ENCODE measurements at regions not wholly inside any gene's neighbourhood (a gene's known extent, or its start where the extent isn't known, plus 50 kb on each side); places are given as distances from the start of the nearest gene placed in this dataset.

DNA sequence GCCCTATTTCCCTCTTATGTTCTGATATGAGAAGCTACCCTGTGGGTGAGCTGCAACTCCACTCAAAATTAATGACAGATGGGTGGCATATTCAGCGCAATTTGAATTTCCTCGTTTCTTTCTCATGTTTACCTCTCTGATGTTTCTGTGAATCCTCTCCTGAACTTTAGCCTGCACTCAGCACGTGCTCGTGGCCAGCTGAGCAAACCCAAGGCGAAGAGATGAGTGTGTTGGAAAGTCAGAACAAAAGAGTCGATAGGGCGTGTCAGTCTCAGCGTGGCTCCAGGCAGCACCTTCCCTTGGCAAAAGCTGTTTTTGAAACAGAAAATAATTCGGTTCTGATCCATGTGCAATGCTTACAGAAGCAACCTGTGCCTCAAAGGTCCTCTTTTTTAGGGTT lies 226.1 kb upstream of the GMDS start:
- Histone ChIP-seq H3K27ac (no peak overlapping the region), H3K36me3 (no peaks in the 10 kb centered on the region), H3K9me3 (no peaks in the 10 kb centered on the region), H3K4me3 (no peak overlapping the region), H3K27me3 (replicated peaks; ENCODE audit: insufficient read depth) (no peaks in the 10 kb centered on the region), H3K4me1 (ENCODE audit: control insufficient read depth in 1 of 2, low read depth in 2 of 2) (peaks cover 5 to 10% of the 10 kb centered on the region in 2 donors)
- TF ChIP-seq, protein P1, sequence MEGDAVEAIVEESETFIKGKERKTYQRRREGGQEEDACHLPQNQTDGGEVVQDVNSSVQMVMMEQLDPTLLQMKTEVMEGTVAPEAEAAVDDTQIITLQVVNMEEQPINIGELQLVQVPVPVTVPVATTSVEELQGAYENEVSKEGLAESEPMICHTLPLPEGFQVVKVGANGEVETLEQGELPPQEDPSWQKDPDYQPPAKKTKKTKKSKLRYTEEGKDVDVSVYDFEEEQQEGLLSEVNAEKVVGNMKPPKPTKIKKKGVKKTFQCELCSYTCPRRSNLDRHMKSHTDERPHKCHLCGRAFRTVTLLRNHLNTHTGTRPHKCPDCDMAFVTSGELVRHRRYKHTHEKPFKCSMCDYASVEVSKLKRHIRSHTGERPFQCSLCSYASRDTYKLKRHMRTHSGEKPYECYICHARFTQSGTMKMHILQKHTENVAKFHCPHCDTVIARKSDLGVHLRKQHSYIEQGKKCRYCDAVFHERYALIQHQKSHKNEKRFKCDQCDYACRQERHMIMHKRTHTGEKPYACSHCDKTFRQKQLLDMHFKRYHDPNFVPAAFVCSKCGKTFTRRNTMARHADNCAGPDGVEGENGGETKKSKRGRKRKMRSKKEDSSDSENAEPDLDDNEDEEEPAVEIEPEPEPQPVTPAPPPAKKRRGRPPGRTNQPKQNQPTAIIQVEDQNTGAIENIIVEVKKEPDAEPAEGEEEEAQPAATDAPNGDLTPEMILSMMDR (IDR thresholded peaks at IDR 0.05) = no peak
- ATAC-seq (ENCODE audit: insufficient number of reproducible peaks, low FRiP score, low read depth) (no peak), DNase-seq (ENCODE audit: low spot score) (no peak)

DNA sequence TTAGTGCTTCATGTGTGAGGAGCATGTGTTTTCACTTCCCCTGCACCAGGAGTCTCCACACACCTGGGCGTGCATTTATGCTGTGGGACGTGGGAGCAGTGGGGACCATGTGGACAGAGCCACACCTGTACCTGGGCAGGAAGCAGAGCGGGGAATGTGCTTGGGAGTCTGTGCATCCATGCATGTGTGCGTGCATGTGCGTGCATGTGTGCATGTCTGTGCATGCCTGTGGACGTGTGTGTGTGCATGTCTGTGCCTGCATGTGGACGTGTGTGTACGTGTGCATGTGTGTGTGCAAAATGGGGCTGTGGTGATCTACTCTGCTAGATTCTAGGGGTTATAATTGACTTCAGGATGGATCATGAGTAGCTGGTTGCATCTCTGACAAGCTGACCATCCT lies 224.0 kb upstream of the GMDS start:
- Histone ChIP-seq H3K9me3 (no peaks in the 10 kb centered on the region), H3K27me3 (replicated peaks; ENCODE audit: insufficient read depth) (no peaks in the 10 kb centered on the region), H3K27ac (no peak overlapping the region), H3K4me1 (ENCODE audit: control insufficient read depth in 1 of 2, low read depth in 2 of 2) (peaks cover 5 to 10% of the 10 kb centered on the region in 2 donors), H3K4me3 (no peak overlapping the region), H3K36me3 (no peaks in the 10 kb centered on the region)
- DNase-seq (ENCODE audit: low spot score) = no peak
- TF ChIP-seq, protein P1 (IDR thresholded peaks at IDR 0.05) = no peak
- no peak for ATAC-seq (ENCODE audit: insufficient number of reproducible peaks, low FRiP score, low read depth)

DNA sequence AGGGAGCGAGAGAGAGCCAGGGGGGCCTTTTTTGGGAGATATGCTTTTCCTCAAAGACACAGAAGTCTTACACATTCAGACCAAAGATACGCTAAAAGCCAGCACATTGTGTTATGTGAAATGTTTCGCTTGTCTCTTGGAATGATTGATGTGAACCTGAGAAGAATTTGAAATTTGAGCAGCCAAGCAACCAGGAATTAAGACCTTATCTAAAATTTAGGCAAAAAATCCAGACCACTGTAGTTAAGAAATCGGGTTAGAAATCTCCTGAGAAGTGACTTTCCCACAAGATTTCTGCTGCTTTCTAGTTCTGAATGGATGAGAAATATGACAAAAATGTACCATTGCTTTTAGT lies 223.2 kb upstream of the GMDS start:
- H3K4me3 ChIP-seq = no peak overlapping the region
- H3K27ac ChIP-seq = no peak overlapping the region
- H3K4me1 ChIP-seq (ENCODE audit: control insufficient read depth in 1 of 2, low read depth in 2 of 2) = peaks cover 5 to 10% of the 10 kb centered on the region in 2 donors
- no peak for DNase-seq (ENCODE audit: low spot score)
- no peaks in the 10 kb centered on the region for H3K27me3 ChIP-seq (replicated peaks; ENCODE audit: insufficient read depth)
- H3K9me3 ChIP-seq = no peaks in the 10 kb centered on the region
- no peaks in the 10 kb centered on the region for H3K36me3 ChIP-seq
- TF ChIP-seq, protein P1 (IDR thresholded peaks at IDR 0.05) = no peak
- no peak for ATAC-seq (ENCODE audit: insufficient number of reproducible peaks, low FRiP score, low read depth)

DNA sequence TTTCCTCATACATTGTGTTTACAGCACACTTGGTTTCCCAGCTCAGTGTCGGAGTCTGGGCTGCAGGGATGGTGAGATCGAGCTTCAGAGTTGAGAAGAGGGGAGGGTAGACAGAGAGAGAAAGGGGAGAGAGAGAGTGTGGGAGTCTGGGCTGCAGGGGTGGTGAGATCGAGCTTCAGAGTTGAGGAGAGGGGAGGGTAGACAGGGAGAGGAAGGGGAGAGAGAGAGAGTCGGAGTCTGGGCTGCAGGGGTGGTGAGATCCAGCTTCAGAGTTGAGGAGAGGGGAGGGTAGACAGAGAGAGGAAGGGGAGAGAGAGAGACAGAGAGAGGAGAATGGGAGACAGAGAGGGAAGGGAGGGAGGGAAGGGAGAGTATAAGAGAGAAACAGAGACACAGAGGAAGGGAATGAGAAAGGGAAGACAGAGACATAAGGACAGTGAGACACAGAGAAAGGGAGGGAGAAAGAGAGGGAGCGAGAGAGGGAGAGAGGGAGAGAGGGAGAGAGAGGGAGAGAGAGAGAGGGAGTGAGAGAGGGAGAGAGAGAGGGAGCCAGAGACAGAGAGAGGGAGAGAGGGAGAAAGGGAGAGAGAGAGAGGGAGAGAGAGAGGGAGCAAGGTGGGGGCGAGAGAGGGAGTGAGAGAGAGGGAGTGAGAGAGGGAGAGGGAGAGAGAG lies 222.7 kb upstream of the GMDS start:
- H3K27ac ChIP-seq = no peak overlapping the region
- no peak overlapping the region for H3K4me3 ChIP-seq
- H3K4me1 ChIP-seq (ENCODE audit: control insufficient read depth in 1 of 2, low read depth in 2 of 2) = peaks cover 5 to 10% of the 10 kb centered on the region in 2 donors
- no peak for DNase-seq (ENCODE audit: low spot score)
- TF ChIP-seq, protein P1 (IDR thresholded peaks at IDR 0.05) = no peak
- H3K9me3 ChIP-seq = no peaks in the 10 kb centered on the region
- no peaks in the 10 kb centered on the region for H3K36me3 ChIP-seq
- ATAC-seq (ENCODE audit: insufficient number of reproducible peaks, low FRiP score, low read depth) = no peak
- no peaks in the 10 kb centered on the region for H3K27me3 ChIP-seq (replicated peaks; ENCODE audit: insufficient read depth)

DNA sequence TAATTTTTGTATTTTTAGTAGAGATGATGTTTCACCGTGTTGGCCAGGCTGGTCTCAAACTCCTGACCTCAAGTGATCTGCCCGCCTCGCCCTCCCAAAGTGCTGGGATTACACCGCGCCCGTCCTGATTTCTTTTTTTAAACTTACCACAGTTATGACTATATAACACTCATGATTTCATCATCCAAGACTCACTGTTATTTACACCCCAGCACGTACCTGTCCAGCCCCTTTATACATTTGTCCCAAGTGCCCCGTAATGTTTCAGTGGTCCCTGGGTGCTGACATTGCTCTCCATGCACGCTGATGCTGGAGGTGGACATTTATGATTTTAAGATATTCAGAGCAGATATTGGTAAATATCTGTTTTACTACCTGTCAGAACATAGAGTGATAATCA lies 219.9 kb upstream of the GMDS start:
- no peaks in the 10 kb centered on the region for H3K27me3 ChIP-seq (replicated peaks; ENCODE audit: insufficient read depth)
- H3K9me3 ChIP-seq = no peaks in the 10 kb centered on the region
- H3K27ac ChIP-seq = no peak overlapping the region
- DNase-seq (ENCODE audit: low spot score) (no peak), ATAC-seq (ENCODE audit: insufficient number of reproducible peaks, low FRiP score, low read depth) (no peak)
- H3K4me1 ChIP-seq (ENCODE audit: control insufficient read depth in 1 of 2, low read depth in 2 of 2) = peaks cover 5 to 18% of the 10 kb centered on the region in 2 donors
- no peaks in the 10 kb centered on the region for H3K36me3 ChIP-seq
- TF ChIP-seq, protein P1 (IDR thresholded peaks at IDR 0.05) = no peak
- no peak overlapping the region for H3K4me3 ChIP-seq

Measured in thoracic aorta (tissue), 2 donors.